ENCODE measurements at regions not wholly inside any gene's neighbourhood (a gene's known extent, or its start where the extent isn't known, plus 50 kb on each side); places are given as distances from the start of the nearest gene placed in this dataset.
"Not testable (repeated sequence)": the region's sequence is repeated elsewhere in the genome, so short reads cannot be mapped to it uniquely, and the experiment has no call there.

GRCh38 chr5:167299861-167300260 is 991.6 kb upstream of the WWC1 start:
- DNase-seq; POLR2A ChIA-PET; H3K27me3 Mint-ChIP-seq; H3K4me1 Mint-ChIP-seq; ATAC-seq; H3K4me3 Mint-ChIP-seq; intact Hi-C loops (cut with DNase I, micrococcal nuclease); CTCF ChIA-PET; H3K27ac Mint-ChIP-seq; H3K36me3 Mint-ChIP-seq (ENCODE audit: low read depth): not testable (repeated sequence)
- peaks cover 13% of the 10 kb centered on the region for H3K9me3 Mint-ChIP-seq (ENCODE audit: low read depth)

GRCh38 chr5:167303582-167303981 is 987.9 kb upstream of the WWC1 start:
- POLR2A ChIA-PET, result no interaction called here
- Mint-ChIP-seq H3K27ac (no peak overlapping the region), H3K4me1 (no peaks in the 10 kb centered on the region), H3K4me3 (no peak overlapping the region), H3K9me3 (ENCODE audit: low read depth) (peaks cover 9% of the 10 kb centered on the region), H3K27me3 (no peaks in the 10 kb centered on the region), H3K36me3 (ENCODE audit: low read depth) (no peaks in the 10 kb centered on the region)
- DNase-seq (no peak), ATAC-seq (no peak)
- CTCF ChIA-PET, result no interaction called here
- intact Hi-C loops (cut with DNase I, micrococcal nuclease), result no loop called here

- H3K4me3 Mint-ChIP-seq, result no peak overlapping the region
- H3K36me3 Mint-ChIP-seq (ENCODE audit: low read depth), result no peaks in the 10 kb centered on the region
- DNase-seq (no peak), ATAC-seq (no peak)
- CTCF ChIA-PET, result no interaction called here
- H3K9me3 Mint-ChIP-seq (ENCODE audit: low read depth), result peaks cover 7% of the 10 kb centered on the region
- H3K27ac Mint-ChIP-seq, result no peak overlapping the region
- no peaks in the 10 kb centered on the region for H3K4me1 Mint-ChIP-seq
- intact Hi-C loops (cut with DNase I, micrococcal nuclease), result no loop called here
- POLR2A ChIA-PET, result no interaction called here
- no peaks in the 10 kb centered on the region for H3K27me3 Mint-ChIP-seq
Measured at GRCh38 chr5:167304834-167305469, 986.5 kb upstream of the WWC1 start.

- Mint-ChIP-seq H3K36me3 (ENCODE audit: low read depth) (no peaks in the 10 kb centered on the region), H3K4me1 (no peaks in the 10 kb centered on the region), H3K9me3 (ENCODE audit: low read depth) (peaks cover 7% of the 10 kb centered on the region), H3K27me3 (no peaks in the 10 kb centered on the region), H3K4me3 (no peak overlapping the region), H3K27ac (no peak overlapping the region)
- ChIA-PET CTCF (no interaction called here), POLR2A (no interaction called here)
- intact Hi-C loops (cut with DNase I, micrococcal nuclease), result no loop called here
- ATAC-seq (no peak), DNase-seq (no peak)
Measured at GRCh38 chr5:167305591-167306213, 985.7 kb upstream of the WWC1 start.

GRCh38 chr5:167307042-167307441 is 984.4 kb upstream of the WWC1 start:
- ATAC-seq, result no peak
- intact Hi-C loops (cut with DNase I, micrococcal nuclease), result no loop called here
- no peak for DNase-seq
- no peaks in the 10 kb centered on the region for H3K27me3 Mint-ChIP-seq
- H3K36me3 Mint-ChIP-seq (ENCODE audit: low read depth), result no peaks in the 10 kb centered on the region
- no peaks in the 10 kb centered on the region for H3K4me1 Mint-ChIP-seq
- no peak overlapping the region for H3K4me3 Mint-ChIP-seq
- no peak overlapping the region for H3K27ac Mint-ChIP-seq
- peaks cover 4% of the 10 kb centered on the region for H3K9me3 Mint-ChIP-seq (ENCODE audit: low read depth)
- ChIA-PET POLR2A (no interaction called here), CTCF (interaction anchor here (0.7 kb wide), 1 partner anchor 15 kb away, joined by 3 read pairs; no protein-coding TSS in a partner anchor)

GRCh38 chr5:167308466-167308865 is 983.0 kb upstream of the WWC1 start:
- no peaks in the 10 kb centered on the region for H3K36me3 Mint-ChIP-seq (ENCODE audit: low read depth)
- no peaks in the 10 kb centered on the region for H3K27me3 Mint-ChIP-seq
- intact Hi-C loops (cut with DNase I, micrococcal nuclease), result no loop called here
- H3K4me1 Mint-ChIP-seq, result no peaks in the 10 kb centered on the region
- ATAC-seq (no peak), DNase-seq (no peak)
- ChIA-PET POLR2A (no interaction called here), CTCF (no interaction called here)
- H3K4me3 Mint-ChIP-seq, result no peak overlapping the region
- peaks cover 2% of the 10 kb centered on the region for H3K9me3 Mint-ChIP-seq (ENCODE audit: low read depth)
- no peak overlapping the region for H3K27ac Mint-ChIP-seq

GRCh38 chr5:167309941-167310517 is 981.4 kb upstream of the WWC1 start:
- no peak overlapping the region for H3K4me3 Mint-ChIP-seq
- DNase-seq (no peak), ATAC-seq (no peak)
- no peaks in the 10 kb centered on the region for H3K36me3 Mint-ChIP-seq (ENCODE audit: low read depth)
- ChIA-PET POLR2A (no interaction called here), CTCF (no interaction called here)
- no peak overlapping the region for H3K27ac Mint-ChIP-seq
- intact Hi-C loops (cut with DNase I, micrococcal nuclease), result no loop called here
- no peaks in the 10 kb centered on the region for H3K9me3 Mint-ChIP-seq (ENCODE audit: low read depth)
- H3K27me3 Mint-ChIP-seq, result no peaks in the 10 kb centered on the region
- H3K4me1 Mint-ChIP-seq, result no peaks in the 10 kb centered on the region

GRCh38 chr5:167311340-167311739 is 980.1 kb upstream of the WWC1 start:
- ChIA-PET POLR2A (no interaction called here), CTCF (no interaction called here)
- Mint-ChIP-seq H3K4me3 (no peak overlapping the region), H3K9me3 (ENCODE audit: low read depth) (no peaks in the 10 kb centered on the region), H3K27me3 (no peaks in the 10 kb centered on the region), H3K36me3 (ENCODE audit: low read depth) (no peaks in the 10 kb centered on the region), H3K4me1 (no peaks in the 10 kb centered on the region), H3K27ac (no peak overlapping the region)
- no peak for DNase-seq
- intact Hi-C loops (cut with DNase I, micrococcal nuclease), result no loop called here
- no peak for ATAC-seq

- no peaks in the 10 kb centered on the region for H3K36me3 Mint-ChIP-seq (ENCODE audit: low read depth)
- ChIA-PET POLR2A (no interaction called here), CTCF (no interaction called here)
- H3K9me3 Mint-ChIP-seq (ENCODE audit: low read depth), result peaks cover 2% of the 10 kb centered on the region
- H3K27me3 Mint-ChIP-seq, result no peaks in the 10 kb centered on the region
- H3K27ac Mint-ChIP-seq, result no peak overlapping the region
- H3K4me1 Mint-ChIP-seq, result no peaks in the 10 kb centered on the region
- intact Hi-C loops (cut with DNase I, micrococcal nuclease), result no loop called here
- ATAC-seq (no peak), DNase-seq (no peak)
- H3K4me3 Mint-ChIP-seq, result no peak overlapping the region
Measured at GRCh38 chr5:167312225-167312624, 979.2 kb upstream of the WWC1 start.

- no peak overlapping the region for H3K27ac Mint-ChIP-seq
- no peak for DNase-seq
- POLR2A ChIA-PET, result no interaction called here
- intact Hi-C loops (cut with DNase I, micrococcal nuclease), result no loop called here
- no peaks in the 10 kb centered on the region for H3K27me3 Mint-ChIP-seq
- H3K9me3 Mint-ChIP-seq (ENCODE audit: low read depth), result peaks cover 2% of the 10 kb centered on the region
- CTCF ChIA-PET, result no interaction called here
- H3K4me1 Mint-ChIP-seq, result no peaks in the 10 kb centered on the region
- no peak overlapping the region for H3K4me3 Mint-ChIP-seq
- ATAC-seq, result no peak
- H3K36me3 Mint-ChIP-seq (ENCODE audit: low read depth), result no peaks in the 10 kb centered on the region
Measured at GRCh38 chr5:167315762-167316161, 975.7 kb upstream of the WWC1 start.

- H3K4me3 Mint-ChIP-seq, result no peak overlapping the region
- CTCF ChIA-PET, result no interaction called here
- H3K9me3 Mint-ChIP-seq (ENCODE audit: low read depth), result peaks cover 2% of the 10 kb centered on the region
- no peaks in the 10 kb centered on the region for H3K27me3 Mint-ChIP-seq
- intact Hi-C loops (cut with DNase I, micrococcal nuclease), result no loop called here
- no peaks in the 10 kb centered on the region for H3K36me3 Mint-ChIP-seq (ENCODE audit: low read depth)
- POLR2A ChIA-PET, result no interaction called here
- ATAC-seq (no peak), DNase-seq (no peak)
- no peaks in the 10 kb centered on the region for H3K4me1 Mint-ChIP-seq
- H3K27ac Mint-ChIP-seq, result no peak overlapping the region
Measured at GRCh38 chr5:167317884-167318283, 973.6 kb upstream of the WWC1 start.

GRCh38 chr5:167319243-167319642 is 972.2 kb upstream of the WWC1 start:
- Mint-ChIP-seq H3K9me3 (ENCODE audit: low read depth) (peaks cover 2% of the 10 kb centered on the region), H3K36me3 (ENCODE audit: low read depth) (no peaks in the 10 kb centered on the region), H3K27me3 (no peaks in the 10 kb centered on the region), H3K4me3 (no peak overlapping the region), H3K27ac (no peak overlapping the region), H3K4me1 (no peaks in the 10 kb centered on the region)
- ChIA-PET CTCF (no interaction called here), POLR2A (no interaction called here)
- no peak for DNase-seq
- intact Hi-C loops (cut with DNase I, micrococcal nuclease), result no loop called here
- no peak for ATAC-seq
